GM12878 (cell line): ENCODE measurements at regions not wholly inside any gene's neighbourhood (a gene's known extent, or its start where the extent isn't known, plus 50 kb on each side); places are given as distances from the start of the nearest gene placed in this dataset.

Source experiments
- CTCF ChIP-seq, 3 experiments: IDR thresholded peaks in 2 of 3; conservative IDR thresholded peaks in 1 of 3; 2 replicates each; pipeline ENCODE4 v1.5.1; 2011; ENCODE audit warnings: low read depth in 3 of 3, low read length in 3 of 3, mild to moderate bottlenecking in 3 of 3, control low read depth in 2 of 3, moderate library complexity in 2 of 3, inconsistent platforms in 1 of 3, mixed read lengths in 1 of 3; ENCODE audit not compliant: control insufficient read depth in 2 of 3, insufficient read depth in 1 of 3; ENCODE audit errors: extremely low read depth in 1 of 3
- EGR1 ChIP-seq, 2 experiments: IDR thresholded peaks; 1 replicate in 1 of 2; 2 replicates in 1 of 2; pipeline ENCODE4 v1.6.1; 2011 to 2012; ENCODE audit warnings: low read depth in 2 of 2, low read length in 2 of 2, borderline replicate concordance in 1 of 2, mild to moderate bottlenecking in 1 of 2, moderate library complexity in 1 of 2
- POLR2AphosphoS5 ChIP-seq: IDR thresholded peaks from 2 replicates; pipeline ENCODE4 v1.6.1; 2011; ENCODE audit warnings: mild to moderate bottlenecking, low read length, inconsistent platforms
- RB1 ChIP-seq: fragments of 450-650 bp; formaldehyde crosslinking; IDR thresholded peaks from 2 replicates; pipeline ENCODE4 v1.6.1; 2017; ENCODE audit warnings: mild to moderate bottlenecking, borderline replicate concordance
- RCOR1 ChIP-seq: conservative IDR thresholded peaks from 2 replicates; pipeline ENCODE4 v1.6.1; 2012; ENCODE audit warnings: low read depth, low read length, improper control_type of control experiment
- SRF ChIP-seq, 2 experiments: IDR thresholded peaks; 2 replicates each; pipeline ENCODE4 v1.6.1; 2011; ENCODE audit warnings: low read depth in 2 of 2, low read length in 2 of 2, mild to moderate bottlenecking in 1 of 2, moderate library complexity in 1 of 2
- TARDBP ChIP-seq: IDR thresholded peaks from 2 replicates; pipeline ENCODE4 v1.6.1; 2016; ENCODE audit warnings: borderline replicate concordance
- TBL1XR1 ChIP-seq: IDR thresholded peaks from 2 replicates; pipeline ENCODE4 v1.6.1; 2012; ENCODE audit warnings: low read depth, low read length, improper control_type of control experiment
- USF2 ChIP-seq: IDR thresholded peaks from 2 replicates; pipeline ENCODE4 v1.6.1; 2011; ENCODE audit warnings: low read depth, low read length, improper control_type of control experiment, borderline replicate concordance
- ZBTB33 ChIP-seq: fragments of 450-650 bp; IDR thresholded peaks from 2 replicates; pipeline ENCODE4 v1.6.1; 2017; ENCODE audit warnings: mild to moderate bottlenecking
- TF ChIP-seq, protein P1 (sequence below): fragments of 450-650 bp; IDR thresholded peaks from 2 replicates; pipeline ENCODE4 v1.6.1; 2017; ENCODE audit warnings: mild to moderate bottlenecking, low read depth, inconsistent platforms; ENCODE audit not compliant: poor library complexity, severe bottlenecking
- TF ChIP-seq, protein P2 (sequence below): fragments of 450-650 bp; formaldehyde crosslinking; IDR thresholded peaks from 2 replicates; pipeline ENCODE4 v1.4.0; 2020; ENCODE audit warnings: mild to moderate bottlenecking, moderate library complexity

GRCh38 chr4:31294655-31295480 is 574.7 kb downstream of the PCDH7 start:
- TF ChIP-seq EGR1 (IDR thresholded peaks at IDR 0.05; ENCODE audit: borderline replicate concordance in 1 of 2, low read depth in 2 of 2, low read length in 2 of 2): no peak
- no peak for TF ChIP-seq CTCF (IDR thresholded peaks at IDR 0.05 in 2 of 3, conservative IDR thresholded peaks at IDR 0.05 in 1 of 3; ENCODE audit: control insufficient read depth in 2 of 3, extremely low read depth in 1 of 3, insufficient read depth in 1 of 3, low read depth in 3 of 3, low read length in 3 of 3)
- TF ChIP-seq ZBTB33: no peak
- no peak for TF ChIP-seq POLR2AphosphoS5
- no peak for TF ChIP-seq RB1
- TF ChIP-seq, protein P1, sequence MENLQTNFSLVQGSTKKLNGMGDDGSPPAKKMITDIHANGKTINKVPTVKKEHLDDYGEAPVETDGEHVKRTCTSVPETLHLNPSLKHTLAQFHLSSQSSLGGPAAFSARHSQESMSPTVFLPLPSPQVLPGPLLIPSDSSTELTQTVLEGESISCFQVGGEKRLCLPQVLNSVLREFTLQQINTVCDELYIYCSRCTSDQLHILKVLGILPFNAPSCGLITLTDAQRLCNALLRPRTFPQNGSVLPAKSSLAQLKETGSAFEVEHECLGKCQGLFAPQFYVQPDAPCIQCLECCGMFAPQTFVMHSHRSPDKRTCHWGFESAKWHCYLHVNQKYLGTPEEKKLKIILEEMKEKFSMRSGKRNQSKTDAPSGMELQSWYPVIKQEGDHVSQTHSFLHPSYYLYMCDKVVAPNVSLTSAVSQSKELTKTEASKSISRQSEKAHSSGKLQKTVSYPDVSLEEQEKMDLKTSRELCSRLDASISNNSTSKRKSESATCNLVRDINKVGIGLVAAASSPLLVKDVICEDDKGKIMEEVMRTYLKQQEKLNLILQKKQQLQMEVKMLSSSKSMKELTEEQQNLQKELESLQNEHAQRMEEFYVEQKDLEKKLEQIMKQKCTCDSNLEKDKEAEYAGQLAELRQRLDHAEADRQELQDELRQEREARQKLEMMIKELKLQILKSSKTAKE: no peak
- TF ChIP-seq USF2: no peak
- TF ChIP-seq, protein P2, sequence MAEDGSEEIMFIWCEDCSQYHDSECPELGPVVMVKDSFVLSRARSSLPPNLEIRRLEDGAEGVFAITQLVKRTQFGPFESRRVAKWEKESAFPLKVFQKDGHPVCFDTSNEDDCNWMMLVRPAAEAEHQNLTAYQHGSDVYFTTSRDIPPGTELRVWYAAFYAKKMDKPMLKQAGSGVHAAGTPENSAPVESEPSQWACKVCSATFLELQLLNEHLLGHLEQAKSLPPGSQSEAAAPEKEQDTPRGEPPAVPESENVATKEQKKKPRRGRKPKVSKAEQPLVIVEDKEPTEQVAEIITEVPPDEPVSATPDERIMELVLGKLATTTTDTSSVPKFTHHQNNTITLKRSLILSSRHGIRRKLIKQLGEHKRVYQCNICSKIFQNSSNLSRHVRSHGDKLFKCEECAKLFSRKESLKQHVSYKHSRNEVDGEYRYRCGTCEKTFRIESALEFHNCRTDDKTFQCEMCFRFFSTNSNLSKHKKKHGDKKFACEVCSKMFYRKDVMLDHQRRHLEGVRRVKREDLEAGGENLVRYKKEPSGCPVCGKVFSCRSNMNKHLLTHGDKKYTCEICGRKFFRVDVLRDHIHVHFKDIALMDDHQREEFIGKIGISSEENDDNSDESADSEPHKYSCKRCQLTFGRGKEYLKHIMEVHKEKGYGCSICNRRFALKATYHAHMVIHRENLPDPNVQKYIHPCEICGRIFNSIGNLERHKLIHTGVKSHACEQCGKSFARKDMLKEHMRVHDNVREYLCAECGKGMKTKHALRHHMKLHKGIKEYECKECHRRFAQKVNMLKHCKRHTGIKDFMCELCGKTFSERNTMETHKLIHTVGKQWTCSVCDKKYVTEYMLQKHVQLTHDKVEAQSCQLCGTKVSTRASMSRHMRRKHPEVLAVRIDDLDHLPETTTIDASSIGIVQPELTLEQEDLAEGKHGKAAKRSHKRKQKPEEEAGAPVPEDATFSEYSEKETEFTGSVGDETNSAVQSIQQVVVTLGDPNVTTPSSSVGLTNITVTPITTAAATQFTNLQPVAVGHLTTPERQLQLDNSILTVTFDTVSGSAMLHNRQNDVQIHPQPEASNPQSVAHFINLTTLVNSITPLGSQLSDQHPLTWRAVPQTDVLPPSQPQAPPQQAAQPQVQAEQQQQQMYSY: no peak
- TF ChIP-seq TBL1XR1: no peak
- TF ChIP-seq SRF (IDR thresholded peaks at IDR 0.05; ENCODE audit: low read depth in 2 of 2, low read length in 2 of 2): no peak
- TF ChIP-seq RCOR1: no peak
- no peak for TF ChIP-seq TARDBP
